Ovary (tissue), 7 donors: ENCODE measurements at regions not wholly inside any gene's neighbourhood (a gene's known extent, or its start where the extent isn't known, plus 50 kb on each side); places are given as distances from the start of the nearest gene placed in this dataset.

Source experiments
- DNase-seq, 5 donors: peaks; one replicate each; pipeline ENCODE4 v3.0.0-alpha.2; 2019 to 2020
- H3K27ac ChIP-seq, 2 donors: fragments of 200-600 bp; one replicate each; pipeline versions ENCODE4 v1.5.1 to v1.8.0; 2019 to 2022
- H3K27me3 ChIP-seq: fragments of 200-600 bp; one replicate; pipeline ENCODE4 v1.8.0; 2022
- H3K36me3 ChIP-seq: fragments of 200-600 bp; sonication (generic); one replicate; pipeline ENCODE4 v1.5.1; 2019
- H3K4me1 ChIP-seq: one replicate; pipeline ENCODE4 v1.8.1; 2013; ENCODE audit warnings: mild to moderate bottlenecking, moderate library complexity; ENCODE audit not compliant: insufficient read depth
- H3K4me3 ChIP-seq: fragments of 200-600 bp; sonication (generic); one replicate; pipeline ENCODE4 v1.5.1; 2017
- H3K9me3 ChIP-seq, 2 donors: fragments of 200-600 bp in 1 of 2; sonication (generic) in 1 of 2; one replicate each; pipeline versions ENCODE4 v1.5.1 to v1.8.1; 2013 to 2019; ENCODE audit warnings: mild to moderate bottlenecking in 1 of 2, moderate library complexity in 1 of 2
- CTCF ChIP-seq, 3 donors: fragments of 450-650 bp in 2 of 3; fragments of 200-600 bp in 1 of 3; IDR thresholded peaks; one replicate each; pipeline versions ENCODE4 v1.5.1 to v1.8.0; 2016 to 2022; ENCODE audit warnings: antibody characterized with exemption in 3 of 3, mild to moderate bottlenecking in 1 of 3
- EP300 ChIP-seq: sonication (generic); formaldehyde crosslinking; IDR thresholded peaks from one replicate; pipeline ENCODE4 v1.6.1; 2017; ENCODE audit warnings: antibody characterized with exemption
- POLR2A ChIP-seq: fragments of 450-650 bp; IDR thresholded peaks from one replicate; pipeline ENCODE4 v1.6.1; 2017; ENCODE audit warnings: antibody characterized with exemption, mild to moderate bottlenecking, moderate library complexity
- WGBS, 3 donors: extraction: QIAGEN DNeasy Blood & Tissue Kit in 1 of 3; methylation state at CpG; one replicate each; pipeline versions ENCODE4 v1.1.5 to v1.1.7; 2013 to 2017; 5-methylcytosine and 5-hydroxymethylcytosine counted together
- intact Hi-C, 4 donors: fragments of 100-400 bp; cut with DNase I; formaldehyde crosslinking; loops; one replicate each; pipeline versions ENCODE4 v1.11.0 to v1.15.1; 2022 to 2023
- donor health status: DM: no; HTN: no; CAD: no; lungs with moderate emphysema.
- donor health status: DM: no; HTN: no; CAD: no.
- donor health status: Bipolar disorder and iron deficiency.
- donor health status: DM: no; HTN: no; CAD: no.
- donor health status: DM: yes; HTN: yes; CAD: no.

GRCh38 chr5:165076686-165077085 is 1571.3 kb downstream of the MAT2B start:
- no peak for TF ChIP-seq CTCF (IDR thresholded peaks at IDR 0.05)
- no peak for TF ChIP-seq POLR2A
- TF ChIP-seq EP300: no peak
- 43 to 90% (median 68%) methylated on average over 2 of the region's 2 CpGs for WGBS, 3 donors
- Histone ChIP-seq H3K9me3 (no peaks in the 10 kb centered on the region), H3K27ac (no peak overlapping the region), H3K27me3 (no peaks in the 10 kb centered on the region), H3K36me3 (no peaks in the 10 kb centered on the region), H3K4me1 (no peaks in the 10 kb centered on the region), H3K4me3 (no peak overlapping the region)
- DNase-seq: no peak
- intact Hi-C loops: no loop called here

GRCh38 chr5:165079389-165079788 is 1574.0 kb downstream of the MAT2B start:
- Histone ChIP-seq H3K36me3 (no peaks in the 10 kb centered on the region), H3K27ac (no peak overlapping the region), H3K9me3 (no peaks in the 10 kb centered on the region), H3K4me1 (no peaks in the 10 kb centered on the region), H3K4me3 (no peak overlapping the region), H3K27me3 (no peaks in the 10 kb centered on the region)
- no peak for TF ChIP-seq POLR2A
- no peak for TF ChIP-seq EP300
- TF ChIP-seq CTCF (IDR thresholded peaks at IDR 0.05): no peak
- intact Hi-C loops: no loop called here
- WGBS, 3 donors: 26 to 47% (median 40%) methylated on average over 3 of the region's 3 CpGs
- DNase-seq: no peak

- H3K27ac ChIP-seq: no peak overlapping the region
- H3K9me3 ChIP-seq: no peaks in the 10 kb centered on the region
- H3K4me3 ChIP-seq: no peak overlapping the region
- whole genome bisulfite sequencing, 3 donors: 69 to 80% (median 70%) methylated on average over 1 of the region's 1 CpG
- TF ChIP-seq EP300 (no peak), CTCF (IDR thresholded peaks at IDR 0.05) (no peak), POLR2A (no peak)
- DNase-seq: no peak
- no peaks in the 10 kb centered on the region for H3K4me1 ChIP-seq
- no peaks in the 10 kb centered on the region for H3K36me3 ChIP-seq
- intact Hi-C loops: no loop called here
- H3K27me3 ChIP-seq: no peaks in the 10 kb centered on the region
Measured at GRCh38 chr5:165083394-165083793, 1578.0 kb downstream of the MAT2B start.

GRCh38 chr5:165086465-165086864 is 1581.0 kb downstream of the MAT2B start:
- intact Hi-C loops: no loop called here
- H3K4me1 ChIP-seq: no peaks in the 10 kb centered on the region
- 40 to 47% (median 43%) methylated on average over 2 of the region's 2 CpGs for WGBS, 3 donors

More at GRCh38 chr5:165086465-165086864, 1581.0 kb downstream of the MAT2B start:
- Histone ChIP-seq H3K4me3 (no peak overlapping the region), H3K36me3 (no peaks in the 10 kb centered on the region), H3K27me3 (no peaks in the 10 kb centered on the region), H3K9me3 (no peaks in the 10 kb centered on the region), H3K27ac (no peak overlapping the region)
- TF ChIP-seq EP300 (no peak), CTCF (IDR thresholded peaks at IDR 0.05) (no peak), POLR2A (no peak)
- no peak for DNase-seq
